ENCODE measurements at regions not wholly inside any gene's neighbourhood (a gene's known extent, or its start where the extent isn't known, plus 50 kb on each side); places are given as distances from the start of the nearest gene placed in this dataset.
"Not testable (repeated sequence)": the region's sequence is repeated elsewhere in the genome, so short reads cannot be mapped to it uniquely, and the experiment has no call there.

- TF ChIP-seq ZFX (IDR thresholded peaks at IDR 0.05) (no peak), CTCF (conservative IDR thresholded peaks at IDR 0.05) (no peak)
- H3K27ac ChIP-seq, result no peak overlapping the region
These were observed 504.5 kb upstream of the ITGA1 start for GRCh38 chr5:52283221-52283620.

- TF ChIP-seq CTCF (conservative IDR thresholded peaks at IDR 0.05), result no peak
- TF ChIP-seq ZFX (IDR thresholded peaks at IDR 0.05), result no peak
- H3K27ac ChIP-seq, result no peak overlapping the region
These were observed 486.9 kb upstream of the ITGA1 start for GRCh38 chr5:52300703-52301372.

GRCh38 chr5:52304816-52305215 lies 482.9 kb upstream of the ITGA1 start:
- not testable (repeated sequence) for H3K27ac ChIP-seq

- TF ChIP-seq ZFX (IDR thresholded peaks at IDR 0.05), result no peak
- no peak for TF ChIP-seq CTCF (conservative IDR thresholded peaks at IDR 0.05)
- no peak overlapping the region for H3K27ac ChIP-seq
These were observed 459.4 kb upstream of the ITGA1 start for GRCh38 chr5:52328220-52328806.

GRCh38 chr5:52331725-52332124 lies 456.0 kb upstream of the ITGA1 start:
- TF ChIP-seq CTCF (conservative IDR thresholded peaks at IDR 0.05), result no peak
- no peak for TF ChIP-seq ZFX (IDR thresholded peaks at IDR 0.05)
- no peak overlapping the region for H3K27ac ChIP-seq

GRCh38 chr5:52334367-52334766 lies 453.3 kb upstream of the ITGA1 start:
- H3K27ac ChIP-seq, result no peak overlapping the region
- no peak for TF ChIP-seq CTCF (conservative IDR thresholded peaks at IDR 0.05)
- no peak for TF ChIP-seq ZFX (IDR thresholded peaks at IDR 0.05)

GRCh38 chr5:52339285-52339684 lies 448.4 kb upstream of the ITGA1 start:
- no peak overlapping the region for H3K27ac ChIP-seq
- TF ChIP-seq CTCF (conservative IDR thresholded peaks at IDR 0.05), result no peak; the same call in 1 of the 2 replicates
- no peak for TF ChIP-seq ZFX (IDR thresholded peaks at IDR 0.05)

GRCh38 chr5:52342361-52342760 lies 445.4 kb upstream of the ITGA1 start:
- TF ChIP-seq CTCF (conservative IDR thresholded peaks at IDR 0.05) (no peak), ZFX (IDR thresholded peaks at IDR 0.05) (no peak)
- no peak overlapping the region for H3K27ac ChIP-seq

Data from C4-2B (cell line).